Endometrium (tissue), 2 donors: ENCODE measurements at regions not wholly inside any gene's neighbourhood (a gene's known extent, or its start where the extent isn't known, plus 50 kb on each side); places are given as distances from the start of the nearest gene placed in this dataset.

Source experiments
- FAIRE-seq: peaks from 2 replicates; lab custom pipeline; 2012; peaks lifted over from hg19 to GRCh38; lab: Jason Lieb, UNC
- donor health status: control.
- donor health status: control.

GRCh38 chr6:20024978-20025377, 187.3 kb downstream of the MBOAT1 start:
- FAIRE-seq, result no peak

GRCh38 chr6:20025681-20026080, 186.6 kb downstream of the MBOAT1 start:
- FAIRE-seq, result no peak

GRCh38 chr6:20028143-20028542, 184.1 kb downstream of the MBOAT1 start:
- no peak for FAIRE-seq

- no peak for FAIRE-seq
Measured at GRCh38 chr6:20028562-20028961, 183.7 kb downstream of the MBOAT1 start.

GRCh38 chr6:20029979-20030378, 182.3 kb downstream of the MBOAT1 start:
- FAIRE-seq, result no peak

GRCh38 chr6:20031342-20031741, 180.9 kb downstream of the MBOAT1 start:
- FAIRE-seq, result no peak

- FAIRE-seq, result no peak
Measured at GRCh38 chr6:20033697-20034407, 178.4 kb downstream of the MBOAT1 start.

GRCh38 chr6:20034408-20034769, 177.9 kb downstream of the MBOAT1 start:
- FAIRE-seq, result no peak

- no peak for FAIRE-seq
Measured at GRCh38 chr6:20036141-20036677, 176.1 kb downstream of the MBOAT1 start.

- FAIRE-seq, result no peak
Measured at GRCh38 chr6:20038410-20039204, 173.7 kb downstream of the MBOAT1 start.

- FAIRE-seq, result no peak
Measured at GRCh38 chr6:20044883-20045282, 167.4 kb downstream of the MBOAT1 start.
